ENCODE measurements at regions not wholly inside any gene's neighbourhood (a gene's known extent, or its start where the extent isn't known, plus 50 kb on each side); places are given as distances from the start of the nearest gene placed in this dataset.

GRCh38 chrX:69372435-69372834 lies 131.7 kb upstream of the NALF2 start (continued):
- TF ChIP-seq PRDM15 (CRISPR knock-in tag; IDR thresholded peaks at IDR 0.05) (no peak), IRF4 (IDR thresholded peaks at IDR 0.05; ENCODE audit: low read depth, low read length) (no peak), HDGF (IDR thresholded peaks at IDR 0.05) (no peak), ZNF207 (IDR thresholded peaks at IDR 0.05; ENCODE audit: borderline replicate concordance) (no peak), ZNF384 (IDR thresholded peaks at IDR 0.05; ENCODE audit: borderline replicate concordance, low read depth, low read length) (no peak)

- RAD21 ChIA-PET (ENCODE audit: unreplicated experiment) = no interaction called here
- no peak for ATAC-seq
- H3K79me2 ChIP-seq (ENCODE audit: control insufficient read depth, insufficient read depth, low read length) = no peaks in the 10 kb centered on the region
- no peak overlapping the region for H3K4me3 ChIP-seq
- no peaks in the 10 kb centered on the region for H3K4me1 ChIP-seq (ENCODE audit: control insufficient read depth, insufficient read depth, low read length)
- CTCF ChIA-PET = no interaction called here
- intact Hi-C loops (cut with micrococcal nuclease; ENCODE audit: unreplicated experiment) = no loop called here
- H4K20me1 ChIP-seq (ENCODE audit: control insufficient read depth, insufficient read depth) = no peaks in the 10 kb centered on the region
- H3K36me3 ChIP-seq (ENCODE audit: control insufficient read depth in 2 of 2, insufficient read depth in 2 of 2, low read length in 1 of 2) = no peaks in the 10 kb centered on the region
- no TSS peak for BruUV-seq (replicated peaks)
- no peak for TF ChIP-seq MLLT1 (IDR thresholded peaks at IDR 0.05)
- no peak overlapping the region for H3K9ac ChIP-seq (ENCODE audit: control insufficient read depth, insufficient read depth, low read length)
- POLR2A ChIA-PET = no interaction called here
- 0% methylated on average over 1 of the region's 1 CpG for WGBS (ENCODE audit: insufficient coverage, insufficient replicate concordance, low lambda C conversion rate, missing lambda C conversion rate)
- in situ Hi-C loops (cut with MboI) = no loop called here
- SMC1A ChIA-PET (ENCODE audit: uncharacterized antibody, unreplicated experiment) = no interaction called here
- FAIRE-seq = no peak
- no peaks in the 10 kb centered on the region for H3K27me3 ChIP-seq (replicated peaks in 1 of 2; ENCODE audit: control insufficient read depth in 2 of 2, insufficient read depth in 2 of 2, low read length in 1 of 2)
- H2AFZ ChIP-seq (ENCODE audit: control insufficient read depth, low read depth, low read length) = no peak overlapping the region
- DNase-seq (ENCODE audit: low read depth, low spot score) = no peak
- no peaks in the 10 kb centered on the region; the same call in 1 of the 3 replicates for H3K9me3 ChIP-seq (replicated peaks; ENCODE audit: control insufficient read depth, insufficient read depth, low read length)
- no peak overlapping the region for H3K4me2 ChIP-seq (ENCODE audit: control insufficient read depth, insufficient read depth)
- no peak overlapping the region for H3K27ac ChIP-seq (ENCODE audit: control insufficient read depth, insufficient read depth)
Measured at GRCh38 chrX:69371159-69371558, 133.0 kb upstream of the NALF2 start.
